A549 (cell line): ENCODE measurements at regions not wholly inside any gene's neighbourhood (a gene's known extent, or its start where the extent isn't known, plus 50 kb on each side); places are given as distances from the start of the nearest gene placed in this dataset.

Experiments
- CTCF ChIP-seq: fragments of >200 bp; sonication (Bioruptor Twin); formaldehyde crosslinking; IDR thresholded peaks from 3 replicates; pipeline ENCODE4 v1.5.1; 2016
- GATA3 ChIP-seq: IDR thresholded peaks from 2 replicates; pipeline ENCODE4 v1.6.1; 2012; ENCODE audit warnings: borderline replicate concordance
- ZSCAN20 ChIP-seq: fragments of 250-450 bp; sonication (Bioruptor Pico); IDR thresholded peaks from 2 replicates; pipeline ENCODE4 v1.8.0; 2022; ENCODE audit warnings: mild to moderate bottlenecking, moderate library complexity

GRCh38 chr15:70440416-70441138, 322.8 kb downstream of the UACA start:
- TF ChIP-seq GATA3 (no peak), ZSCAN20 (no peak), CTCF (no peak)
